ENCODE measurements at regions not wholly inside any gene's neighbourhood (a gene's known extent, or its start where the extent isn't known, plus 50 kb on each side); places are given as distances from the start of the nearest gene placed in this dataset.

DNA sequence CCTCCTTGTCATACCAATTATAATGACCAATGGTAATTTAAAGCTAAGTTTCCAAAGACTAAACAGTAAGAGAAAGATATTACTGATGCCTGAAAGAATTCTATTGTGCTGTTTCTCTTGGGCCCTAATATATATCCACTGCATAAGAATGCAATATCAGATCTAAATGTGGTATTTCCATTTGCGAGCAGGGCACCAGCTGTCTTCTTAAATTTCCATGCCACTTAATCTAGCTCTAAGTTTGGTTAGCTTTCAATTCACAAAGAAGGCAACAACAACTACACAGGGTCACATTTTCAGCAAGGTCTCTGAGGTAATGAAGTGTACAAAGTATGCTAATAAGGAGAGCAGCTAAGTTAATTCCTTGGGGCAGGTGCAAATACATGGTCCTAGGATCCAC is 315.7 kb downstream of the GPR37 start:
- Histone ChIP-seq H3K27me3 (no peaks in the 10 kb centered on the region), H3K79me2 (ENCODE audit: low read depth) (no peaks in the 10 kb centered on the region), H3K9me3 (ENCODE audit: low read depth) (no peaks in the 10 kb centered on the region), H3K4me1 (peaks cover 4% of the 10 kb centered on the region), H2AFZ (replicated peaks) (no peak overlapping the region), H3F3A (ENCODE audit: low read depth) (no peaks in the 10 kb centered on the region), H3K36me3 (no peaks in the 10 kb centered on the region), H3K4me2 (no peak overlapping the region), H3K4me3 (no peak overlapping the region), H4K20me1 (ENCODE audit: low read depth) (no peaks in the 10 kb centered on the region), H3K27ac (no peak overlapping the region), H3K9ac (no peak overlapping the region)
- Mint-ChIP-seq H3K36me3 (no peaks in the 10 kb centered on the region), H3K4me3 (no peak overlapping the region), H3K27me3 (ENCODE audit: insufficient read depth, low read depth) (no peaks in the 10 kb centered on the region), H3K9me3 (no peaks in the 10 kb centered on the region), H3K27ac (no peak overlapping the region), H3K4me1 (no peaks in the 10 kb centered on the region)
- no peak for TF ChIP-seq EZH2phosphoT487 (IDR thresholded peaks at IDR 0.05)
- TF ChIP-seq, protein P1, sequence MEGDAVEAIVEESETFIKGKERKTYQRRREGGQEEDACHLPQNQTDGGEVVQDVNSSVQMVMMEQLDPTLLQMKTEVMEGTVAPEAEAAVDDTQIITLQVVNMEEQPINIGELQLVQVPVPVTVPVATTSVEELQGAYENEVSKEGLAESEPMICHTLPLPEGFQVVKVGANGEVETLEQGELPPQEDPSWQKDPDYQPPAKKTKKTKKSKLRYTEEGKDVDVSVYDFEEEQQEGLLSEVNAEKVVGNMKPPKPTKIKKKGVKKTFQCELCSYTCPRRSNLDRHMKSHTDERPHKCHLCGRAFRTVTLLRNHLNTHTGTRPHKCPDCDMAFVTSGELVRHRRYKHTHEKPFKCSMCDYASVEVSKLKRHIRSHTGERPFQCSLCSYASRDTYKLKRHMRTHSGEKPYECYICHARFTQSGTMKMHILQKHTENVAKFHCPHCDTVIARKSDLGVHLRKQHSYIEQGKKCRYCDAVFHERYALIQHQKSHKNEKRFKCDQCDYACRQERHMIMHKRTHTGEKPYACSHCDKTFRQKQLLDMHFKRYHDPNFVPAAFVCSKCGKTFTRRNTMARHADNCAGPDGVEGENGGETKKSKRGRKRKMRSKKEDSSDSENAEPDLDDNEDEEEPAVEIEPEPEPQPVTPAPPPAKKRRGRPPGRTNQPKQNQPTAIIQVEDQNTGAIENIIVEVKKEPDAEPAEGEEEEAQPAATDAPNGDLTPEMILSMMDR (IDR thresholded peaks at IDR 0.05): no peak
- no peak for TF ChIP-seq EZH2 (IDR thresholded peaks at IDR 0.05)
- DNase-seq (ENCODE audit: low spot score): no peak

DNA sequence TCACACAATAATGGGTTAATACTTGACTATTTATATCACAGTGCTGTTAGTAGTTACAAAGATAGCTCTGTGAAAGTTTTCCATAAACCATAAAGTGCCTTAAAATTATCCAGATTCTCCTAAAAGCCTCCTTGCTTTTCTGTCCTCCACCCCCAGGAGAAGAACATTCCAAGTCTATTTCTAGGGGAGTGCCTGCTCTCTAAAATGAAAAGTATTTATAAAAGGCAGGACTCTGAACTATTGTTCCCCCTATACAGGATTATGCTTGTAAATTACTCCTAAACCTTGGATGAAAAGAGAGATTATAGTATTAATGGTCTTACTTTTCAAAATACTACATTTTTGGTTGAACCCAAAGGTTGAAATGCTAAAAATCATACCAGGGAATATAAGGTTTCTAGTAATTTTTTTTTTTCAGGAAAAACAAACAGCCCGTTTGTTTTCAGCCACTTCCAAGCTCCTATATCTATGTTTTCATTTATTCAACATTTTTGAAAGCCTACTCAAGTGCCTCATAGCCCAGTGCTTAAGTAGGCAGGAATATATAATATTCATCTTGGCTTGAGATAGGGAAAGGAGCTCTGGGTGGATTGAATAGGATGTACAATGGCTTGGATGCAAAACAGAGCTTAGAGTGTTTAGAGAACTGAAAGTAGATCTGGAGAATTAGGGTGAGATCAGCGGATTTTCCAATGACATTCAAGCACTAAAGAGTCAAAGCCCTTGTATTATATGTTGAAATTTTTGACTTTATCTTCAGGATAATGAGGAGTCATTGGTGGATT is 320.7 kb downstream of the GPR37 start:
- Histone ChIP-seq H3K27me3 (no peaks in the 10 kb centered on the region), H4K20me1 (ENCODE audit: low read depth) (no peaks in the 10 kb centered on the region), H3K36me3 (no peaks in the 10 kb centered on the region), H3K4me1 (peaks cover 4% of the 10 kb centered on the region), H3K79me2 (ENCODE audit: low read depth) (no peaks in the 10 kb centered on the region), H3K4me2 (no peak overlapping the region), H3K9me3 (ENCODE audit: low read depth) (no peaks in the 10 kb centered on the region), H3F3A (ENCODE audit: low read depth) (no peaks in the 10 kb centered on the region), H3K9ac (no peak overlapping the region), H3K4me3 (no peak overlapping the region), H3K27ac (no peak overlapping the region), H2AFZ (replicated peaks) (no peak overlapping the region)
- H3K36me3 Mint-ChIP-seq: no peaks in the 10 kb centered on the region
- TF ChIP-seq, protein P1 (IDR thresholded peaks at IDR 0.05): no peak
- TF ChIP-seq EZH2 (IDR thresholded peaks at IDR 0.05) (no peak), EZH2phosphoT487 (IDR thresholded peaks at IDR 0.05) (no peak)
- no peaks in the 10 kb centered on the region for H3K4me1 Mint-ChIP-seq
- H3K27me3 Mint-ChIP-seq (ENCODE audit: insufficient read depth, low read depth): no peaks in the 10 kb centered on the region
- no peak for DNase-seq (ENCODE audit: low spot score)
- H3K9me3 Mint-ChIP-seq: no peaks in the 10 kb centered on the region
- H3K4me3 Mint-ChIP-seq: no peak overlapping the region
- H3K27ac Mint-ChIP-seq: no peak overlapping the region

DNA sequence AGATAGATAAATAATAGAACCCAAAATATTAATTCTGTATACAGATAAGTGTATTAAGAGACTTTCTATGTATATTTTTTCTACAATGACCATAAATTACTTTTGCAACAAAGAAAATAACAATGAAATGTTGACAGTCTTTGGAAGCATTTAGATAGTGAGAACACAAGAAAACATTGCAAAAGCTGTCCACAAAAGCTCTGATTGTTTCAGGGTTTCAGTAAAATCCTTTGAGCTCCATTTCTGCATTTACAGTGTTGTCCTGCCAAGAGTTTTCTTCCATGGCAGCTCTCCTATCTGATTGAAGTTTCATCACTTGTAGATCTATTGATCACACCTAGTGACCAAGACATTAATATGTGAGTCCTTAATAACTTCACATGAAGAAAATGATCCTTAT is 321.8 kb downstream of the GPR37 start:
- Mint-ChIP-seq H3K36me3 (no peaks in the 10 kb centered on the region), H3K4me1 (no peaks in the 10 kb centered on the region), H3K9me3 (no peaks in the 10 kb centered on the region), H3K27me3 (ENCODE audit: insufficient read depth, low read depth) (no peaks in the 10 kb centered on the region), H3K27ac (no peak overlapping the region), H3K4me3 (no peak overlapping the region)
- TF ChIP-seq, protein P1 (IDR thresholded peaks at IDR 0.05): no peak
- TF ChIP-seq EZH2phosphoT487 (IDR thresholded peaks at IDR 0.05): no peak
- TF ChIP-seq EZH2 (IDR thresholded peaks at IDR 0.05): no peak
- Histone ChIP-seq H3K36me3 (no peaks in the 10 kb centered on the region), H3K4me2 (no peak overlapping the region), H3K79me2 (ENCODE audit: low read depth) (no peaks in the 10 kb centered on the region), H3F3A (ENCODE audit: low read depth) (no peaks in the 10 kb centered on the region), H3K4me1 (peaks cover 2% of the 10 kb centered on the region), H3K27me3 (no peaks in the 10 kb centered on the region), H3K9me3 (ENCODE audit: low read depth) (no peaks in the 10 kb centered on the region), H3K4me3 (no peak overlapping the region), H3K27ac (no peak overlapping the region), H2AFZ (replicated peaks) (peak overlapping the region; percentile 12), H3K9ac (no peak overlapping the region), H4K20me1 (ENCODE audit: low read depth) (no peaks in the 10 kb centered on the region)
- DNase-seq (ENCODE audit: low spot score): no peak
